ENCODE measurements at regions not wholly inside any gene's neighbourhood (a gene's known extent, or its start where the extent isn't known, plus 50 kb on each side); places are given as distances from the start of the nearest gene placed in this dataset.

DNA sequence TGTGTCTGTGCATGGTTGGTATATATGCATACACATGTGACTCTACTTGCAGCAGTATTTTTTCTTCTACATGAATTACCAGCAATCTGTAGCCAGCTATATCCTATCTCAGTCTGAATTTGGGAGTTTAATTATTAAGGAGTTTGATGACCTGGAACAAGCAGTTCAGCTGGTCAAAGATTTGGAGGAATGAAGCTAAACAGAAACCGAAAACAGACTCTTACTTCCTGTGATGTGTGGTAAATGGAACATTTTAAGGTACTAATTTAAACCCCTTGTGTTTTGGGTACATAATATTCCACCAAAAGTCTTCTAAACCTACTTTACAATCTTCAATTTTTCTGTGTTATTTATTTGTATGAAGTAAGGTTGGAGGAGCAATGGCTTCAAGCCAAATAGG, 124.4 kb upstream of the PGR start:
- Histone ChIP-seq H3K4me3 (no peak overlapping the region), H3K9me2 (ENCODE audit: insufficient read depth) (no peaks in the 10 kb centered on the region), H3F3A (replicated peaks; ENCODE audit: low read depth) (no peaks in the 10 kb centered on the region), H3K79me2 (replicated peaks; ENCODE audit: insufficient read depth) (no peaks in the 10 kb centered on the region), H3K36me3 (ENCODE audit: insufficient read depth) (no peaks in the 10 kb centered on the region), H3K4me2 (no peak overlapping the region), H3K4me1 (ENCODE audit: insufficient read depth) (no peaks in the 10 kb centered on the region), H3K27ac (ENCODE audit: low read depth) (no peak overlapping the region), H2AFZ (no peak overlapping the region), H4K20me1 (replicated peaks; ENCODE audit: insufficient read depth) (no peaks in the 10 kb centered on the region), H3K27me3 (ENCODE audit: insufficient read depth) (no peaks in the 10 kb centered on the region)
- Mint-ChIP-seq H3K4me3 (no peak overlapping the region), H3K36me3 (ENCODE audit: low read depth) (no peaks in the 10 kb centered on the region), H3K4me1 (no peaks in the 10 kb centered on the region), H3K9me3 (peaks cover 4% of the 10 kb centered on the region), H3K27ac (no peak overlapping the region), H3K27me3 (ENCODE audit: insufficient read depth, low read depth, poor library complexity) (no peaks in the 10 kb centered on the region)
- DNase-seq (ENCODE audit: low spot score) = no peak
- TF ChIP-seq STAT1 (IDR thresholded peaks at IDR 0.05; ENCODE audit: unreplicated experiment) = no peak
- TF ChIP-seq, protein P1, sequence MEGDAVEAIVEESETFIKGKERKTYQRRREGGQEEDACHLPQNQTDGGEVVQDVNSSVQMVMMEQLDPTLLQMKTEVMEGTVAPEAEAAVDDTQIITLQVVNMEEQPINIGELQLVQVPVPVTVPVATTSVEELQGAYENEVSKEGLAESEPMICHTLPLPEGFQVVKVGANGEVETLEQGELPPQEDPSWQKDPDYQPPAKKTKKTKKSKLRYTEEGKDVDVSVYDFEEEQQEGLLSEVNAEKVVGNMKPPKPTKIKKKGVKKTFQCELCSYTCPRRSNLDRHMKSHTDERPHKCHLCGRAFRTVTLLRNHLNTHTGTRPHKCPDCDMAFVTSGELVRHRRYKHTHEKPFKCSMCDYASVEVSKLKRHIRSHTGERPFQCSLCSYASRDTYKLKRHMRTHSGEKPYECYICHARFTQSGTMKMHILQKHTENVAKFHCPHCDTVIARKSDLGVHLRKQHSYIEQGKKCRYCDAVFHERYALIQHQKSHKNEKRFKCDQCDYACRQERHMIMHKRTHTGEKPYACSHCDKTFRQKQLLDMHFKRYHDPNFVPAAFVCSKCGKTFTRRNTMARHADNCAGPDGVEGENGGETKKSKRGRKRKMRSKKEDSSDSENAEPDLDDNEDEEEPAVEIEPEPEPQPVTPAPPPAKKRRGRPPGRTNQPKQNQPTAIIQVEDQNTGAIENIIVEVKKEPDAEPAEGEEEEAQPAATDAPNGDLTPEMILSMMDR (conservative IDR thresholded peaks at IDR 0.05; ENCODE audit: low read depth in 2 of 2) = no peak
- no peak for TF ChIP-seq ETS1 (IDR thresholded peaks at IDR 0.05)
- no peak for TF ChIP-seq EZH2 (IDR thresholded peaks at IDR 0.05; ENCODE audit: low read depth, unreplicated experiment)
- TF ChIP-seq ZNF114 (CRISPR knock-in tag; IDR thresholded peaks at IDR 0.05) = no peak
- TF ChIP-seq, protein P2, sequence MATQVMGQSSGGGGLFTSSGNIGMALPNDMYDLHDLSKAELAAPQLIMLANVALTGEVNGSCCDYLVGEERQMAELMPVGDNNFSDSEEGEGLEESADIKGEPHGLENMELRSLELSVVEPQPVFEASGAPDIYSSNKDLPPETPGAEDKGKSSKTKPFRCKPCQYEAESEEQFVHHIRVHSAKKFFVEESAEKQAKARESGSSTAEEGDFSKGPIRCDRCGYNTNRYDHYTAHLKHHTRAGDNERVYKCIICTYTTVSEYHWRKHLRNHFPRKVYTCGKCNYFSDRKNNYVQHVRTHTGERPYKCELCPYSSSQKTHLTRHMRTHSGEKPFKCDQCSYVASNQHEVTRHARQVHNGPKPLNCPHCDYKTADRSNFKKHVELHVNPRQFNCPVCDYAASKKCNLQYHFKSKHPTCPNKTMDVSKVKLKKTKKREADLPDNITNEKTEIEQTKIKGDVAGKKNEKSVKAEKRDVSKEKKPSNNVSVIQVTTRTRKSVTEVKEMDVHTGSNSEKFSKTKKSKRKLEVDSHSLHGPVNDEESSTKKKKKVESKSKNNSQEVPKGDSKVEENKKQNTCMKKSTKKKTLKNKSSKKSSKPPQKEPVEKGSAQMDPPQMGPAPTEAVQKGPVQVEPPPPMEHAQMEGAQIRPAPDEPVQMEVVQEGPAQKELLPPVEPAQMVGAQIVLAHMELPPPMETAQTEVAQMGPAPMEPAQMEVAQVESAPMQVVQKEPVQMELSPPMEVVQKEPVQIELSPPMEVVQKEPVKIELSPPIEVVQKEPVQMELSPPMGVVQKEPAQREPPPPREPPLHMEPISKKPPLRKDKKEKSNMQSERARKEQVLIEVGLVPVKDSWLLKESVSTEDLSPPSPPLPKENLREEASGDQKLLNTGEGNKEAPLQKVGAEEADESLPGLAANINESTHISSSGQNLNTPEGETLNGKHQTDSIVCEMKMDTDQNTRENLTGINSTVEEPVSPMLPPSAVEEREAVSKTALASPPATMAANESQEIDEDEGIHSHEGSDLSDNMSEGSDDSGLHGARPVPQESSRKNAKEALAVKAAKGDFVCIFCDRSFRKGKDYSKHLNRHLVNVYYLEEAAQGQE (IDR thresholded peaks at IDR 0.05; ENCODE audit: unreplicated experiment) = no peak
- TF ChIP-seq, protein P3, sequence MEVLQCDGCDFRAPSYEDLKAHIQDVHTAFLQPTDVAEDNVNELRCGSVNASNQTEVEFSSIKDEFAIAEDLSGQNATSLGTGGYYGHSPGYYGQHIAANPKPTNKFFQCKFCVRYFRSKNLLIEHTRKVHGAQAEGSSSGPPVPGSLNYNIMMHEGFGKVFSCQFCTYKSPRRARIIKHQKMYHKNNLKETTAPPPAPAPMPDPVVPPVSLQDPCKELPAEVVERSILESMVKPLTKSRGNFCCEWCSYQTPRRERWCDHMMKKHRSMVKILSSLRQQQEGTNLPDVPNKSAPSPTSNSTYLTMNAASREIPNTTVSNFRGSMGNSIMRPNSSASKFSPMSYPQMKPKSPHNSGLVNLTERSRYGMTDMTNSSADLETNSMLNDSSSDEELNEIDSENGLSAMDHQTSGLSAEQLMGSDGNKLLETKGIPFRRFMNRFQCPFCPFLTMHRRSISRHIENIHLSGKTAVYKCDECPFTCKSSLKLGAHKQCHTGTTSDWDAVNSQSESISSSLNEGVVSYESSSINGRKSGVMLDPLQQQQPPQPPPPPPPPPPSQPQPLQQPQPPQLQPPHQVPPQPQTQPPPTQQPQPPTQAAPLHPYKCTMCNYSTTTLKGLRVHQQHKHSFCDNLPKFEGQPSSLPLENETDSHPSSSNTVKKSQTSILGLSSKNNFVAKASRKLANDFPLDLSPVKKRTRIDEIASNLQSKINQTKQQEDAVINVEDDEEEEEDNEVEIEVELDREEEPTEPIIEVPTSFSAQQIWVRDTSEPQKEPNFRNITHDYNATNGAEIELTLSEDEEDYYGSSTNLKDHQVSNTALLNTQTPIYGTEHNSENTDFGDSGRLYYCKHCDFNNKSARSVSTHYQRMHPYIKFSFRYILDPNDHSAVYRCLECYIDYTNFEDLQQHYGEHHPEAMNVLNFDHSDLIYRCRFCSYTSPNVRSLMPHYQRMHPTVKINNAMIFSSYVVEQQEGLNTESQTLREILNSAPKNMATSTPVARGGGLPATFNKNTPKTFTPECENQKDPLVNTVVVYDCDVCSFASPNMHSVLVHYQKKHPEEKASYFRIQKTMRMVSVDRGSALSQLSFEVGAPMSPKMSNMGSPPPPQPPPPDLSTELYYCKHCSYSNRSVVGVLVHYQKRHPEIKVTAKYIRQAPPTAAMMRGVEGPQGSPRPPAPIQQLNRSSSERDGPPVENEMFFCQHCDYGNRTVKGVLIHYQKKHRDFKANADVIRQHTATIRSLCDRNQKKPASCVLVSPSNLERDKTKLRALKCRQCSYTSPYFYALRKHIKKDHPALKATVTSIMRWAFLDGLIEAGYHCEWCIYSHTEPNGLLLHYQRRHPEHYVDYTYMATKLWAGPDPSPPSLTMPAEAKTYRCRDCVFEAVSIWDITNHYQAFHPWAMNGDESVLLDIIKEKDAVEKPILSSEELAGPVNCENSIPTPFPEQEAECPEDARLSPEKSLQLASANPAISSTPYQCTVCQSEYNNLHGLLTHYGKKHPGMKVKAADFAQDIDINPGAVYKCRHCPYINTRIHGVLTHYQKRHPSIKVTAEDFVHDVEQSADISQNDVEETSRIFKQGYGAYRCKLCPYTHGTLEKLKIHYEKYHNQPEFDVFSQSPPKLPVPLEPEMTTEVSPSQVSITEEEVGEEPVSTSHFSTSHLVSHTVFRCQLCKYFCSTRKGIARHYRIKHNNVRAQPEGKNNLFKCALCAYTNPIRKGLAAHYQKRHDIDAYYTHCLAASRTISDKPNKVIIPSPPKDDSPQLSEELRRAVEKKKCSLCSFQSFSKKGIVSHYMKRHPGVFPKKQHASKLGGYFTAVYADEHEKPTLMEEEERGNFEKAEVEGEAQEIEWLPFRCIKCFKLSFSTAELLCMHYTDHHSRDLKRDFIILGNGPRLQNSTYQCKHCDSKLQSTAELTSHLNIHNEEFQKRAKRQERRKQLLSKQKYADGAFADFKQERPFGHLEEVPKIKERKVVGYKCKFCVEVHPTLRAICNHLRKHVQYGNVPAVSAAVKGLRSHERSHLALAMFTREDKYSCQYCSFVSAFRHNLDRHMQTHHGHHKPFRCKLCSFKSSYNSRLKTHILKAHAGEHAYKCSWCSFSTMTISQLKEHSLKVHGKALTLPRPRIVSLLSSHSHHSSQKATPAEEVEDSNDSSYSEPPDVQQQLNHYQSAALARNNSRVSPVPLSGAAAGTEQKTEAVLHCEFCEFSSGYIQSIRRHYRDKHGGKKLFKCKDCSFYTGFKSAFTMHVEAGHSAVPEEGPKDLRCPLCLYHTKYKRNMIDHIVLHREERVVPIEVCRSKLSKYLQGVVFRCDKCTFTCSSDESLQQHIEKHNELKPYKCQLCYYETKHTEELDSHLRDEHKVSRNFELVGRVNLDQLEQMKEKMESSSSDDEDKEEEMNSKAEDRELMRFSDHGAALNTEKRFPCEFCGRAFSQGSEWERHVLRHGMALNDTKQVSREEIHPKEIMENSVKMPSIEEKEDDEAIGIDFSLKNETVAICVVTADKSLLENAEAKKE (CRISPR knock-in tag; IDR thresholded peaks at IDR 0.05) = no peak
- TF ChIP-seq JUNB (IDR thresholded peaks at IDR 0.05; ENCODE audit: unreplicated experiment) = no peak
- TF ChIP-seq NANOG (IDR thresholded peaks at IDR 0.05; ENCODE audit: borderline replicate concordance) = no peak
- no peak for TF ChIP-seq CREB1 (CRISPR knock-in tag; IDR thresholded peaks at IDR 0.05; ENCODE audit: low read depth)
- TF ChIP-seq EZH2phosphoT487 (IDR thresholded peaks at IDR 0.05; ENCODE audit: unreplicated experiment) = no peak
- no peak for TF ChIP-seq POLR2AphosphoS5 (IDR thresholded peaks at IDR 0.05; ENCODE audit: low read depth)
- no peak for TF ChIP-seq ZNF331 (CRISPR knock-in tag; IDR thresholded peaks at IDR 0.05; ENCODE audit: low read depth)
- ATAC-seq = no peak

All from GM23338 (cell line).